K562 (cell line): ENCODE measurements at regions not wholly inside any gene's neighbourhood (a gene's known extent, or its start where the extent isn't known, plus 50 kb on each side); places are given as distances from the start of the nearest gene placed in this dataset.

Experiments
- ATAC-seq: fragments of 200-7000 bp; cut with Tn5 transposase; 3 replicates; pipeline ENCODE4 v1.9.1; 2020; ENCODE audit warnings: moderate library complexity
- BruUV-seq: library from RNA; stranded (reverse); fragments of 400-500 nt; replicated peaks from 2 replicates; lab custom pipeline; 2021; lab: Mats Ljungman, UMichigan
- CTCF ChIA-PET: fragments of 300-600 bp; formaldehyde crosslinking; extraction: SDS; loops from one replicate; lab custom pipeline; 2021; ENCODE audit warnings: low intra/inter-chr PET ratio; lab: Yijun Ruan, JAX
- POLR2A ChIA-PET: fragments of 300-600, 350-650 bp; sonication (Branson Sonifier 250); formaldehyde crosslinking; extraction: SDS; loops from one replicate; lab custom pipeline; 2021; ENCODE audit warnings: antibody characterized with exemption, inconsistent platforms; lab: Yijun Ruan, JAX
- DNase-seq, 4 experiments: peaks; one replicate each; pipeline versions ENCODE4 v3.0.0 to v3.0.0-alpha.2; 2011 to 2018; ENCODE audit warnings: low spot score in 3 of 4, mixed read lengths in 3 of 4; ENCODE audit errors: extremely low read depth in 1 of 4
- FAIRE-seq: peaks from 2 replicates; lab custom pipeline; 2011; peaks lifted over from hg19 to GRCh38; lab: Jason Lieb, UNC
- H2AFZ ChIP-seq: 2 replicates; pipeline ENCODE4 v1.6.0; 2011; ENCODE audit warnings: low read depth, low read length, control low read depth, inconsistent platforms
- H3K27ac ChIP-seq: fragments of 200-600 bp; 3 replicates; pipeline ENCODE4 v1.8.0; 2011; ENCODE audit warnings: low read depth, mild to moderate bottlenecking, control low read depth, inconsistent platforms, low read length, moderate library complexity, mixed read lengths; ENCODE audit errors: extremely low read depth
- H3K27me3 ChIP-seq, 2 experiments: fragments of 300-600 bp in 1 of 2; 2 replicates in 1 of 2; 3 replicates in 1 of 2; pipeline versions ENCODE4 v1.6.0 to v1.8.0; 2011; ENCODE audit warnings: inconsistent platforms in 2 of 2, low read length in 2 of 2, mild to moderate bottlenecking in 1 of 2, mixed read lengths in 1 of 2, moderate library complexity in 1 of 2; ENCODE audit not compliant: control insufficient read depth in 2 of 2, insufficient read depth in 2 of 2
- H3K36me3 ChIP-seq: fragments of 300-600 bp; 3 replicates; pipeline ENCODE4 v1.8.0; 2011; ENCODE audit warnings: mild to moderate bottlenecking, low read length, inconsistent platforms; ENCODE audit not compliant: control insufficient read depth, insufficient read depth
- H3K4me1 ChIP-seq, 2 experiments: fragments of 200-600 bp in 1 of 2; replicated peaks in 1 of 2; 2 replicates in 1 of 2; 3 replicates in 1 of 2; pipeline versions ENCODE4 v1.5.1 to v1.8.0; 2011; ENCODE audit warnings: inconsistent platforms in 2 of 2, low read length in 2 of 2, mild to moderate bottlenecking in 1 of 2, mixed read lengths in 1 of 2, moderate library complexity in 1 of 2; ENCODE audit not compliant: control insufficient read depth in 2 of 2, insufficient read depth in 2 of 2
- H3K4me2 ChIP-seq: 2 replicates; pipeline ENCODE4 v1.6.1; 2011; ENCODE audit warnings: low read length, control low read depth, inconsistent platforms, mixed read lengths; ENCODE audit not compliant: insufficient read depth
- H3K4me3 ChIP-seq: fragments of 200-600 bp; sonication (generic), shearing (Covaris generic); 2 replicates; pipeline ENCODE4 v1.5.1; 2016; ENCODE audit warnings: control low read depth, inconsistent platforms
- H3K79me2 ChIP-seq: fragments of 200-600 bp; 3 replicates; pipeline ENCODE4 v1.8.0; 2011; ENCODE audit warnings: low read length, inconsistent platforms; ENCODE audit not compliant: control insufficient read depth, insufficient read depth
- H3K9ac ChIP-seq, 2 experiments: 2 replicates each; pipeline versions ENCODE4 v1.6.0 to v1.6.1; 2011; ENCODE audit warnings: low read depth in 2 of 2, low read length in 2 of 2, control low read depth in 1 of 2, inconsistent platforms in 1 of 2, mild to moderate bottlenecking in 1 of 2, mixed read lengths in 1 of 2; ENCODE audit not compliant: insufficient read depth in 1 of 2
- H3K9me1 ChIP-seq: one replicate; pipeline ENCODE4 v1.6.0; 2011; ENCODE audit warnings: inconsistent platforms, mild to moderate bottlenecking, low read length, moderate library complexity; ENCODE audit not compliant: control insufficient read depth, insufficient read depth
- H3K9me3 ChIP-seq: replicated peaks from 2 replicates; pipeline ENCODE4 v1.5.1; 2011; ENCODE audit warnings: low read depth, low read length, inconsistent platforms; ENCODE audit not compliant: control insufficient read depth, insufficient read depth
- H4K20me1 ChIP-seq: replicated peaks from 2 replicates; pipeline ENCODE4 v1.6.1; 2011; ENCODE audit warnings: low read length, inconsistent platforms, mixed read lengths; ENCODE audit not compliant: control insufficient read depth, insufficient read depth
- CBX8 ChIP-seq: fragments of 200-600 bp; sonication (generic); IDR thresholded peaks from 2 replicates; pipeline ENCODE4 v1.6.1; 2012; ENCODE audit warnings: borderline replicate concordance, mixed run types, low read depth, mild to moderate bottlenecking, moderate library complexity, mixed read lengths, low read length, control low read depth, inconsistent platforms; ENCODE audit not compliant: poor library complexity, severe bottlenecking; ENCODE audit errors: extremely low read depth
- EWSR1 ChIP-seq: fragments of 450-650 bp; IDR thresholded peaks from 2 replicates; pipeline ENCODE4 v1.6.1; 2018; ENCODE audit warnings: borderline replicate concordance, mild to moderate bottlenecking, low read depth, moderate library complexity; ENCODE audit not compliant: partially characterized antibody
- GATAD2B ChIP-seq: fragments of 450-650 bp; IDR thresholded peaks from 2 replicates; pipeline ENCODE4 v1.6.1; 2017; ENCODE audit warnings: mild to moderate bottlenecking, borderline replicate concordance
- HDAC1 ChIP-seq, 2 experiments: fragments of 450-650 bp; IDR thresholded peaks; 2 replicates each; pipeline ENCODE4 v1.6.1; 2016 to 2017; ENCODE audit warnings: inconsistent platforms in 1 of 2, mild to moderate bottlenecking in 1 of 2, moderate library complexity in 1 of 2
- MCM3 ChIP-seq: fragments of 450-650 bp; IDR thresholded peaks from 2 replicates; pipeline ENCODE4 v1.6.1; 2016
- NRF1 ChIP-seq, 2 experiments: fragments of 450-650 bp; IDR thresholded peaks in 1 of 2; conservative IDR thresholded peaks in 1 of 2; 2 replicates each; pipeline ENCODE4 v1.6.1; 2014; ENCODE audit warnings: mild to moderate bottlenecking in 2 of 2
- SETDB1 ChIP-seq: IDR thresholded peaks from one replicate; pipeline ENCODE4 v1.6.1; 2012; ENCODE audit warnings: low read length, control low read depth, inconsistent platforms
- SIRT6 ChIP-seq: IDR thresholded peaks from one replicate; pipeline ENCODE4 v1.6.1; 2012; ENCODE audit warnings: low read depth, mild to moderate bottlenecking, control low read depth, inconsistent platforms, low read length, moderate library complexity
- SMARCA5 ChIP-seq: fragments of 450-650 bp; IDR thresholded peaks from 2 replicates; pipeline ENCODE4 v1.6.1; 2016
- TEAD4 ChIP-seq, 2 experiments: sonication (generic) in 1 of 2; formaldehyde crosslinking in 1 of 2; IDR thresholded peaks; 2 replicates each; pipeline versions ENCODE4 v1.6.1 to v1.8.0; 2012 to 2022; ENCODE audit warnings: borderline replicate concordance in 1 of 2, inconsistent platforms in 1 of 2, low read length in 1 of 2, mild to moderate bottlenecking in 1 of 2, missing genetic modification reagents in 1 of 2
- ZNF707 ChIP-seq: fragments of 250-450 bp; sonication (Bioruptor Pico); conservative IDR thresholded peaks from 2 replicates; pipeline ENCODE4 v1.8.0; 2022; ENCODE audit warnings: inconsistent platforms, mild to moderate bottlenecking, moderate library complexity
- WGBS: fragments of 100-300 bp; shearing (Covaris generic); methylation state at CpG from one replicate; pipeline ENCODE4 v1.1.6; 2016; ENCODE audit warnings: low coverage, mixed read lengths; ENCODE audit not compliant: insufficient coverage; ENCODE audit errors: missing lambda C conversion rate; 5-methylcytosine and 5-hydroxymethylcytosine counted together
- in situ Hi-C: fragments of 300-500 bp; cut with MboI; formaldehyde crosslinking; loops from 4 replicates; pipeline ENCODE4 v1.15.0; 2018; ENCODE audit warnings: inconsistent platforms, mixed read lengths
- intact Hi-C: fragments of 100-400 bp; cut with micrococcal nuclease; formaldehyde crosslinking; loops from 2 replicates; pipeline ENCODE4 v1.14.2; 2022

DNA sequence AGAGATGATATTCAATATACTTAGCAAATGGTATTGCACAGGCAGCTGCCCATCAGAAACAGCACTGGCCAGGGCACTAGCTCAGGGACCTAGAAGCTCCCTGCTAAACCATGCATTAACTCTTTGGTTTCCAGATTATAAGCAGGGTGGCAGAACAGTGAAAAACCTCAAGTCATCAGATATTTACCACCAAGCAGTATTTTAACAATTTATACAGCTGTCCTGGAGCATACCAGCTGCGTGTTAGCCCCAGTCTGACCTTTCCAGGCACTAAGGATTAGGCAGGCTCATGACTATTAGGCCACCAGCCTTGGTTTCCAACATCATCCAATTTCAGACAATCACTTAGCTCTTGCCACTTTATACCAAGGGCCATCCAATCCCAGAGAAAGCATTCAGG is 326.5 kb downstream of the CAAP1 start:
- no peak overlapping the region for H2AFZ ChIP-seq
- ChIA-PET POLR2A (no interaction called here), CTCF (no interaction called here)
- H3K4me1 ChIP-seq = no peaks in the 10 kb centered on the region
- H3K27me3 ChIP-seq = no peaks in the 10 kb centered on the region
- no peaks in the 10 kb centered on the region for H3K36me3 ChIP-seq
- DNase-seq (no peak), FAIRE-seq (no peak), ATAC-seq (no peak)
- H3K27ac ChIP-seq = no peak overlapping the region
- WGBS = no CpG with 5 or more reads among the region's 1 CpG
- no peaks in the 10 kb centered on the region for H3K9me3 ChIP-seq
- in situ Hi-C loops (no loop called here), intact Hi-C loops (no loop called here)
- no peaks in the 10 kb centered on the region for H3K79me2 ChIP-seq
- H3K9ac ChIP-seq = no peak overlapping the region
- no peak overlapping the region for H3K4me3 ChIP-seq
- no TSS peak for BruUV-seq
- H4K20me1 ChIP-seq = no peaks in the 10 kb centered on the region
- H3K4me2 ChIP-seq = no peak overlapping the region
- TF ChIP-seq HDAC1 (IDR thresholded peaks at IDR 0.05) = no peak
- TF ChIP-seq EWSR1 = no peak
- no peak for TF ChIP-seq GATAD2B
- no peak for TF ChIP-seq MCM3
- TF ChIP-seq CBX8 = no peak
- TF ChIP-seq ZNF707 (CRISPR knock-in tag) = no peak
- no peak for TF ChIP-seq TEAD4 (IDR thresholded peaks at IDR 0.05; ENCODE audit: low read length)
- no peak for TF ChIP-seq TEAD4 (CRISPR knock-in tag; IDR thresholded peaks at IDR 0.05; ENCODE audit: borderline replicate concordance)
- no peak for TF ChIP-seq SIRT6
- no peak for TF ChIP-seq SMARCA5
- no peak for TF ChIP-seq NRF1 (conservative IDR thresholded peaks at IDR 0.05 in 1 of 2, IDR thresholded peaks at IDR 0.05 in 1 of 2)
- no peak for TF ChIP-seq SETDB1
- no peaks in the 10 kb centered on the region for H3K9me1 ChIP-seq
